ENCODE measurements at regions not wholly inside any gene's neighbourhood (a gene's known extent, or its start where the extent isn't known, plus 50 kb on each side); places are given as distances from the start of the nearest gene placed in this dataset.

- TF ChIP-seq CTCF (conservative IDR thresholded peaks at IDR 0.05) (no peak), ZFX (IDR thresholded peaks at IDR 0.05) (no peak)
These were observed 312.7 kb upstream of the NCAM2 start for GRCh38 chr21:20685475-20685874.
